Endothelial cell (in vitro differentiated cells): ENCODE measurements at regions not wholly inside any gene's neighbourhood (a gene's known extent, or its start where the extent isn't known, plus 50 kb on each side); places are given as distances from the start of the nearest gene placed in this dataset.

ENCODE experiments used
- DNase-seq: peaks from one replicate; pipeline ENCODE4 v3.0.0; 2021; ENCODE audit warnings: low spot score
- H3K27ac Mint-ChIP-seq: one replicate; pipeline ENCODE4 v1.8.0; 2021; ENCODE audit warnings: mixed read lengths, inconsistent platforms; ENCODE audit not compliant: unreplicated experiment
- H3K27me3 Mint-ChIP-seq: one replicate; pipeline ENCODE4 v1.8.0; 2021; ENCODE audit warnings: mild to moderate bottlenecking, moderate library complexity, mixed read lengths, inconsistent platforms; ENCODE audit not compliant: unreplicated experiment
- H3K36me3 Mint-ChIP-seq: one replicate; pipeline ENCODE4 v1.8.0; 2021; ENCODE audit warnings: mild to moderate bottlenecking, low read depth, mixed read lengths, inconsistent platforms; ENCODE audit not compliant: unreplicated experiment
- H3K4me1 Mint-ChIP-seq: one replicate; pipeline ENCODE4 v1.8.0; 2021; ENCODE audit warnings: mild to moderate bottlenecking, mixed read lengths, inconsistent platforms; ENCODE audit not compliant: unreplicated experiment
- H3K4me3 Mint-ChIP-seq: one replicate; pipeline ENCODE4 v1.8.0; 2021; ENCODE audit warnings: mild to moderate bottlenecking, mixed read lengths, inconsistent platforms; ENCODE audit not compliant: unreplicated experiment
- H3K9me3 Mint-ChIP-seq: one replicate; pipeline ENCODE4 v1.8.0; 2021; ENCODE audit warnings: mixed read lengths, inconsistent platforms; ENCODE audit not compliant: unreplicated experiment
- TF ChIP-seq, protein P1 (sequence below): fragments of 200-600 bp; sonication (generic); IDR thresholded peaks from one replicate; pipeline ENCODE4 v1.5.0; 2021; ENCODE audit warnings: antibody characterized with exemption; ENCODE audit not compliant: unreplicated experiment

DNA sequence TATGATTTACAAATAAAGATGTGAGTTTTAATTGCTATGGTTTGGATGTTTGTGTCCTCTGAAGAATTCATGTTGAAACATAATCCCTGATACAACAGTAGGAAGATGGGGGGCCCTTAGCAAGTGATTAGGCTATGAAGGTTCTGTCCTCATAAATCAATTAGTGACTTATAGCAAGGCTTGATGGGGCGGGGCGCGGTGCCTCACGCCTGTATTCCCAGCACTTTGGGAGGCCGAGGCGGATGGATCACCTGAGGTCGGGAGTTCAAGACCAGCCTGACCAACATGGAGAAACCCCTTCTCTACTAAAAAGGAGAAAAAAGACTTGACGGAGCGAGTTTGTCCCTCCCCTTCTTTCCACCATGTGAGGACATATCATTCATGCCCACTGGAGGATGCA, 2486.5 kb upstream of the PCDH20 start:
- TF ChIP-seq, protein P1, sequence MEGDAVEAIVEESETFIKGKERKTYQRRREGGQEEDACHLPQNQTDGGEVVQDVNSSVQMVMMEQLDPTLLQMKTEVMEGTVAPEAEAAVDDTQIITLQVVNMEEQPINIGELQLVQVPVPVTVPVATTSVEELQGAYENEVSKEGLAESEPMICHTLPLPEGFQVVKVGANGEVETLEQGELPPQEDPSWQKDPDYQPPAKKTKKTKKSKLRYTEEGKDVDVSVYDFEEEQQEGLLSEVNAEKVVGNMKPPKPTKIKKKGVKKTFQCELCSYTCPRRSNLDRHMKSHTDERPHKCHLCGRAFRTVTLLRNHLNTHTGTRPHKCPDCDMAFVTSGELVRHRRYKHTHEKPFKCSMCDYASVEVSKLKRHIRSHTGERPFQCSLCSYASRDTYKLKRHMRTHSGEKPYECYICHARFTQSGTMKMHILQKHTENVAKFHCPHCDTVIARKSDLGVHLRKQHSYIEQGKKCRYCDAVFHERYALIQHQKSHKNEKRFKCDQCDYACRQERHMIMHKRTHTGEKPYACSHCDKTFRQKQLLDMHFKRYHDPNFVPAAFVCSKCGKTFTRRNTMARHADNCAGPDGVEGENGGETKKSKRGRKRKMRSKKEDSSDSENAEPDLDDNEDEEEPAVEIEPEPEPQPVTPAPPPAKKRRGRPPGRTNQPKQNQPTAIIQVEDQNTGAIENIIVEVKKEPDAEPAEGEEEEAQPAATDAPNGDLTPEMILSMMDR: no peak
- H3K4me3 Mint-ChIP-seq: no peak overlapping the region
- H3K36me3 Mint-ChIP-seq: no peaks in the 10 kb centered on the region
- H3K9me3 Mint-ChIP-seq: no peaks in the 10 kb centered on the region
- no peak for DNase-seq
- H3K4me1 Mint-ChIP-seq: no peaks in the 10 kb centered on the region
- no peak overlapping the region for H3K27ac Mint-ChIP-seq
- no peaks in the 10 kb centered on the region for H3K27me3 Mint-ChIP-seq

- no peak overlapping the region for H3K4me3 Mint-ChIP-seq
- H3K9me3 Mint-ChIP-seq: no peaks in the 10 kb centered on the region
- no peaks in the 10 kb centered on the region for H3K27me3 Mint-ChIP-seq
- H3K27ac Mint-ChIP-seq: no peak overlapping the region
- DNase-seq: no peak
- no peaks in the 10 kb centered on the region for H3K4me1 Mint-ChIP-seq
- H3K36me3 Mint-ChIP-seq: no peaks in the 10 kb centered on the region
- TF ChIP-seq, protein P1: no peak
Observed at GRCh38 chr13:63901630-63902029, 2486.0 kb upstream of the PCDH20 start.

GRCh38 chr13:63900406-63900805, 2484.8 kb upstream of the PCDH20 start:
- Mint-ChIP-seq H3K27me3 (peaks cover 1% of the 10 kb centered on the region), H3K36me3 (no peaks in the 10 kb centered on the region), H3K27ac (no peak overlapping the region), H3K4me1 (no peaks in the 10 kb centered on the region), H3K4me3 (no peak overlapping the region), H3K9me3 (no peaks in the 10 kb centered on the region)
- TF ChIP-seq, protein P1: no peak
- DNase-seq: no peak

GRCh38 chr13:63896321-63896720, 2480.7 kb upstream of the PCDH20 start:
- Mint-ChIP-seq H3K4me1 (no peaks in the 10 kb centered on the region), H3K27ac (no peak overlapping the region), H3K27me3 (peaks cover 1% of the 10 kb centered on the region)

GRCh38 chr13:63882052-63882451, 2466.4 kb upstream of the PCDH20 start:
- TF ChIP-seq, protein P1: no peak
- H3K4me1 Mint-ChIP-seq: no peaks in the 10 kb centered on the region
- no peak overlapping the region for H3K4me3 Mint-ChIP-seq
- H3K27me3 Mint-ChIP-seq: no peaks in the 10 kb centered on the region
- H3K36me3 Mint-ChIP-seq: no peaks in the 10 kb centered on the region
- DNase-seq: no peak
- no peak overlapping the region for H3K27ac Mint-ChIP-seq
- H3K9me3 Mint-ChIP-seq: peaks cover 4% of the 10 kb centered on the region

More at GRCh38 chr13:63896321-63896720, 2480.7 kb upstream of the PCDH20 start:
- Mint-ChIP-seq H3K4me3 (no peak overlapping the region), H3K36me3 (no peaks in the 10 kb centered on the region), H3K9me3 (no peaks in the 10 kb centered on the region)
- TF ChIP-seq, protein P1: no peak
- DNase-seq: no peak
